ENCODE measurements at regions not wholly inside any gene's neighbourhood (a gene's known extent, or its start where the extent isn't known, plus 50 kb on each side); places are given as distances from the start of the nearest gene placed in this dataset.

DNA sequence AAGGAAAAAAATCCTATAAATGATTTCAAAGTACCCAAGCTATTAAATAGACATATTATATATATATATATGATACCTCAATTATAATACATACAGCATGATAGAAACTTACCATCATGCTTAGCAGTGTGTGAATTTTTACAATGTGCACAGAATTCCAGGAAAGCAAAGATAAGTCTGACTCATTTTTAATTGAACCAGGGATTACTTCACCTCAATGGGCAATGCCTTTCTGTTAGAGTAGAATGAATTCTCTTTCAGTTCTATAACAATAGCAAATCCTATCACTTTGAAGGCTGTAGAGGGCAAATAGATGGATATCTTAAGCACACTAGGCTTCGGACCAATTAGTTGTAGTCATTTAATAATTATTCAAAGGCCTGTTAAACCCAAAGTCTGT is 54.8 kb upstream of the P3H2 start:
- Histone ChIP-seq H3K79me1 (replicated peaks; ENCODE audit: low read length, poor library complexity, severe bottlenecking) (no peaks in the 10 kb centered on the region), H3K9ac (ENCODE audit: low read length) (no peak overlapping the region), H2BK120ac (ENCODE audit: low read depth, low read length) (no peak overlapping the region), H3K36me3 (ENCODE audit: control insufficient read depth in 1 of 2, insufficient read depth in 2 of 2, low read depth in 1 of 2, low read length in 2 of 2) (no peaks in the 10 kb centered on the region), H2AK5ac (ENCODE audit: low read length, severe bottlenecking) (no peak overlapping the region), H3K27me3 (ENCODE audit: control insufficient read depth in 1 of 2, insufficient read depth in 1 of 2, low read length in 2 of 2) (no peaks in the 10 kb centered on the region), H4K91ac (ENCODE audit: low read length) (no peak overlapping the region), H3K14ac (ENCODE audit: low read length in 2 of 2) (no peak overlapping the region), H3K9me3 (ENCODE audit: control insufficient read depth, low read length) (no peaks in the 10 kb centered on the region), H3K4ac (ENCODE audit: low read depth in 1 of 2, low read length in 2 of 2) (no peak overlapping the region), H3K18ac (ENCODE audit: low read depth in 1 of 2, low read length in 2 of 2) (no peak overlapping the region), H2BK15ac (ENCODE audit: low read depth, poor library complexity, severe bottlenecking) (no peak overlapping the region), H2BK5ac (ENCODE audit: low read depth, low read length, poor library complexity, severe bottlenecking) (no peak overlapping the region), H4K8ac (ENCODE audit: low read length) (no peak overlapping the region), H2AFZ (ENCODE audit: low read depth, low read length) (no peak overlapping the region), H2BK12ac (ENCODE audit: low read length in 2 of 2) (no peak overlapping the region), H3K23ac (ENCODE audit: low read length in 2 of 2) (no peak overlapping the region), H3K4me1 (ENCODE audit: control insufficient read depth, insufficient read depth, low read depth, low read length) (no peaks in the 10 kb centered on the region), H3K27ac (ENCODE audit: low read length, poor library complexity, severe bottlenecking) (no peak overlapping the region), H3K4me3 (ENCODE audit: insufficient read depth in 1 of 2, low read depth in 1 of 2, low read length in 2 of 2) (no peak overlapping the region), H3K4me2 (ENCODE audit: low read length, poor library complexity, severe bottlenecking) (no peak overlapping the region)
- WGBS: no CpG with 5 or more reads among the region's 1 CpG
- no peak for DNase-seq

GRCh38 chr3:190174471-190174870 is 53.8 kb upstream of the P3H2 start:
- no peak overlapping the region for H2BK12ac ChIP-seq (ENCODE audit: low read length in 2 of 2)
- no peak overlapping the region for H3K27ac ChIP-seq (ENCODE audit: low read length, poor library complexity, severe bottlenecking)
- no peak overlapping the region for H3K18ac ChIP-seq (ENCODE audit: low read depth in 1 of 2, low read length in 2 of 2)
- H3K9ac ChIP-seq (ENCODE audit: low read length): no peak overlapping the region
- no peaks in the 10 kb centered on the region for H3K36me3 ChIP-seq (ENCODE audit: control insufficient read depth in 1 of 2, insufficient read depth in 2 of 2, low read depth in 1 of 2, low read length in 2 of 2)
- H2BK15ac ChIP-seq (ENCODE audit: low read depth, poor library complexity, severe bottlenecking): no peak overlapping the region
- H3K27me3 ChIP-seq (ENCODE audit: control insufficient read depth in 1 of 2, insufficient read depth in 1 of 2, low read length in 2 of 2): no peaks in the 10 kb centered on the region
- no peak overlapping the region for H3K14ac ChIP-seq (ENCODE audit: low read length in 2 of 2)
- no peak overlapping the region for H3K4ac ChIP-seq (ENCODE audit: low read depth in 1 of 2, low read length in 2 of 2)
- no peak overlapping the region for H4K91ac ChIP-seq (ENCODE audit: low read length)
- H2BK5ac ChIP-seq (ENCODE audit: low read depth, low read length, poor library complexity, severe bottlenecking): no peak overlapping the region
- 85% methylated on average over 1 of the region's 1 CpG for WGBS
- H3K4me3 ChIP-seq (ENCODE audit: insufficient read depth in 1 of 2, low read depth in 1 of 2, low read length in 2 of 2): no peak overlapping the region
- H3K4me1 ChIP-seq (ENCODE audit: control insufficient read depth, insufficient read depth, low read depth, low read length): no peaks in the 10 kb centered on the region
- no peak for DNase-seq
- no peak overlapping the region for H4K8ac ChIP-seq (ENCODE audit: low read length)
- no peak overlapping the region for H2AFZ ChIP-seq (ENCODE audit: low read depth, low read length)
- no peak overlapping the region for H3K23ac ChIP-seq (ENCODE audit: low read length in 2 of 2)
- H2BK120ac ChIP-seq (ENCODE audit: low read depth, low read length): no peak overlapping the region
- no peak overlapping the region for H3K4me2 ChIP-seq (ENCODE audit: low read length, poor library complexity, severe bottlenecking)
- H2AK5ac ChIP-seq (ENCODE audit: low read length, severe bottlenecking): no peak overlapping the region
- no peaks in the 10 kb centered on the region for H3K79me1 ChIP-seq (replicated peaks; ENCODE audit: low read length, poor library complexity, severe bottlenecking)
- H3K9me3 ChIP-seq (ENCODE audit: control insufficient read depth, low read length): no peaks in the 10 kb centered on the region

DNA sequence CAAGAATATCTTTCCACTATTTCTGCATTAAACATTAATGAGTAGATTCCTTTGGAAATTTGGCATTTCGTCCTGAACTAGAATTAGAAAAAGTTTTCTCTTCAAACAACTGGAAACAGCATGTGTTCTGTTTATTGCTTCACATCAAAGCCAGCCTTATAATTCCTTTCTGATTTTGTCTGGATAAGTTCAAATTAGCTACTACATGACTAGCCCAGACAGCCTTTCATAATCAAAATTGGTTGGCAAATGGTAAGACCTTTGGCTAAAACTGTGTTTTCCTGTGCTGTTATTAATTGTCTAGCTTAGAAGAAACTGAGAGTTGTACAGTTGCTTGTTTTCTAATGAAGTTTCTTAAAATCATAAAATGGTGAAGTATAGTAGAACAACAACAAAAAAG is 52.7 kb upstream of the P3H2 start:
- no peak overlapping the region for H3K4ac ChIP-seq (ENCODE audit: low read depth in 1 of 2, low read length in 2 of 2)
- no peak overlapping the region for H3K18ac ChIP-seq (ENCODE audit: low read depth in 1 of 2, low read length in 2 of 2)
- no peaks in the 10 kb centered on the region for H3K4me1 ChIP-seq (ENCODE audit: control insufficient read depth, insufficient read depth, low read depth, low read length)
- no peak overlapping the region for H2AK5ac ChIP-seq (ENCODE audit: low read length, severe bottlenecking)
- H3K36me3 ChIP-seq (ENCODE audit: control insufficient read depth in 1 of 2, insufficient read depth in 2 of 2, low read depth in 1 of 2, low read length in 2 of 2): no peaks in the 10 kb centered on the region
- no peak overlapping the region for H2BK15ac ChIP-seq (ENCODE audit: low read depth, poor library complexity, severe bottlenecking)
- no peak for DNase-seq
- no peak overlapping the region for H2BK12ac ChIP-seq (ENCODE audit: low read length in 2 of 2)
- H2BK5ac ChIP-seq (ENCODE audit: low read depth, low read length, poor library complexity, severe bottlenecking): no peak overlapping the region
- no peaks in the 10 kb centered on the region for H3K79me1 ChIP-seq (replicated peaks; ENCODE audit: low read length, poor library complexity, severe bottlenecking)
- H4K91ac ChIP-seq (ENCODE audit: low read length): no peak overlapping the region
- no peaks in the 10 kb centered on the region for H3K27me3 ChIP-seq (ENCODE audit: control insufficient read depth in 1 of 2, insufficient read depth in 1 of 2, low read length in 2 of 2)
- H3K27ac ChIP-seq (ENCODE audit: low read length, poor library complexity, severe bottlenecking): no peak overlapping the region
- no peak overlapping the region for H4K8ac ChIP-seq (ENCODE audit: low read length)
- no peaks in the 10 kb centered on the region for H3K9me3 ChIP-seq (ENCODE audit: control insufficient read depth, low read length)
- no peak overlapping the region for H3K4me2 ChIP-seq (ENCODE audit: low read length, poor library complexity, severe bottlenecking)
- no peak overlapping the region for H3K4me3 ChIP-seq (ENCODE audit: insufficient read depth in 1 of 2, low read depth in 1 of 2, low read length in 2 of 2)
- 75% methylated on average over 1 of the region's 1 CpG for WGBS
- no peak overlapping the region for H2BK120ac ChIP-seq (ENCODE audit: low read depth, low read length)
- H2AFZ ChIP-seq (ENCODE audit: low read depth, low read length): no peak overlapping the region
- no peak overlapping the region for H3K23ac ChIP-seq (ENCODE audit: low read length in 2 of 2)
- H3K9ac ChIP-seq (ENCODE audit: low read length): no peak overlapping the region
- H3K14ac ChIP-seq (ENCODE audit: low read length in 2 of 2): no peak overlapping the region

DNA sequence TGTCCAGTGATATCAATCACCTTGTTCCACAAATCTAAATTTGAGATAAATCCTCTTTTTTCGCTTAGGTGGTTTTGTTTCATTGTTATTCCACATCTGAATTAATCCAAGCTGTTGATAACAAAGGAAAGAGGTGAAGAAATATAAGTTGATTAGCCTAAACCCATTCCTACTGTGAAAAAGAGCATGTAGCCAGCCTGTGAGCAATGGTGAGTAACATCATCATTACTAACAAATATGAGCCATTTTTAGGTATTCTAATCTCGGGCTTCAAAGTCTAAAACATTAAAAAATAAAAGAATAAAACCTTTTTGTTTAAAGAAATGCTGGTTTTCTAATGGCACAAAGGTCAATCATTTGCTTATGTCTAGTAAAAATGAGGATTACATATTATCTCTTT is 52.1 kb upstream of the P3H2 start:
- Histone ChIP-seq H4K91ac (ENCODE audit: low read length) (no peak overlapping the region), H3K27ac (ENCODE audit: low read length, poor library complexity, severe bottlenecking) (no peak overlapping the region), H2BK120ac (ENCODE audit: low read depth, low read length) (no peak overlapping the region), H2BK5ac (ENCODE audit: low read depth, low read length, poor library complexity, severe bottlenecking) (no peak overlapping the region), H2AFZ (ENCODE audit: low read depth, low read length) (no peak overlapping the region), H3K23ac (ENCODE audit: low read length in 2 of 2) (no peak overlapping the region), H3K4me3 (ENCODE audit: insufficient read depth in 1 of 2, low read depth in 1 of 2, low read length in 2 of 2) (no peak overlapping the region), H3K14ac (ENCODE audit: low read length in 2 of 2) (no peak overlapping the region), H2AK5ac (ENCODE audit: low read length, severe bottlenecking) (no peak overlapping the region), H3K9ac (ENCODE audit: low read length) (no peak overlapping the region), H3K18ac (ENCODE audit: low read depth in 1 of 2, low read length in 2 of 2) (no peak overlapping the region), H3K4ac (ENCODE audit: low read depth in 1 of 2, low read length in 2 of 2) (no peak overlapping the region), H3K79me1 (replicated peaks; ENCODE audit: low read length, poor library complexity, severe bottlenecking) (no peaks in the 10 kb centered on the region), H3K27me3 (ENCODE audit: control insufficient read depth in 1 of 2, insufficient read depth in 1 of 2, low read length in 2 of 2) (no peaks in the 10 kb centered on the region), H3K36me3 (ENCODE audit: control insufficient read depth in 1 of 2, insufficient read depth in 2 of 2, low read depth in 1 of 2, low read length in 2 of 2) (no peaks in the 10 kb centered on the region), H3K9me3 (ENCODE audit: control insufficient read depth, low read length) (no peaks in the 10 kb centered on the region), H2BK15ac (ENCODE audit: low read depth, poor library complexity, severe bottlenecking) (no peak overlapping the region), H3K4me1 (ENCODE audit: control insufficient read depth, insufficient read depth, low read depth, low read length) (no peaks in the 10 kb centered on the region), H4K8ac (ENCODE audit: low read length) (no peak overlapping the region), H2BK12ac (ENCODE audit: low read length in 2 of 2) (no peak overlapping the region), H3K4me2 (ENCODE audit: low read length, poor library complexity, severe bottlenecking) (no peak overlapping the region)
- no peak for DNase-seq
- WGBS: no CpG with 5 or more reads among the region's 2 CpGs
